ENCODE measurements at regions not wholly inside any gene's neighbourhood (a gene's known extent, or its start where the extent isn't known, plus 50 kb on each side); places are given as distances from the start of the nearest gene placed in this dataset.

DNA sequence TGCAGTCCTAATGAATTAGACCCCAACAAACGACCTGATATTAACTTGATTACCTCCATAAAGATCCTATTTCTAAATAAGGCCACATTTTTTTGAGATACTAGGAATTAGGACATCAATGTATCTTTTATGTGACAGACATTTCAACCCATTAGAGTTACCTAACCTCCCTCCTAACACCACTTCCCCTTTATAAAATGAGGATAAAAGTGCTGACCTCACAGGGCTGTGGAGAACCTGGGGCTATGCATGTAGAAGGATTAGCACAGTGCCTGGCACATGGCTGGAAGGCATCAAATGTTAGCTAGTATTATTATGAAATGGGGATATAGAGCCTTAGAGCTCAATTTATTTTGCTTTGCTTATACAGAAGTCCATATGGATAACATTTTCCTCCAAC lies 53.5 kb upstream of the LRRN1 start:
- Histone ChIP-seq H3K36me3 (ENCODE audit: control insufficient read depth, insufficient read depth, low read length) (no peaks in the 10 kb centered on the region), H3K9me3 (ENCODE audit: control insufficient read depth in 2 of 2, low read length in 2 of 2) (no peaks in the 10 kb centered on the region), H3K27me3 (ENCODE audit: control insufficient read depth, insufficient read depth, low read length) (no peaks in the 10 kb centered on the region), H3K4me1 (ENCODE audit: control insufficient read depth, insufficient read depth, low read length, poor library complexity, severe bottlenecking) (no peaks in the 10 kb centered on the region), H3K27ac (ENCODE audit: insufficient read depth, low read length, poor library complexity, severe bottlenecking) (no peak overlapping the region), H3K4me3 (ENCODE audit: low read depth, low read length) (no peak overlapping the region)
- H3K36me3 Mint-ChIP-seq, result no peaks in the 10 kb centered on the region
- H3K27me3 Mint-ChIP-seq, result no peaks in the 10 kb centered on the region
- DNase-seq (no peak), ATAC-seq (ENCODE audit: low read depth in 2 of 2) (no peak)
- no peaks in the 10 kb centered on the region for H3K4me1 Mint-ChIP-seq
- H3K4me3 Mint-ChIP-seq, result no peak overlapping the region
- peaks cover 0 to 2% (median 0%) of the 10 kb centered on the region in 7 donors for H3K9me3 Mint-ChIP-seq
- H3K27ac Mint-ChIP-seq, result no peak overlapping the region

DNA sequence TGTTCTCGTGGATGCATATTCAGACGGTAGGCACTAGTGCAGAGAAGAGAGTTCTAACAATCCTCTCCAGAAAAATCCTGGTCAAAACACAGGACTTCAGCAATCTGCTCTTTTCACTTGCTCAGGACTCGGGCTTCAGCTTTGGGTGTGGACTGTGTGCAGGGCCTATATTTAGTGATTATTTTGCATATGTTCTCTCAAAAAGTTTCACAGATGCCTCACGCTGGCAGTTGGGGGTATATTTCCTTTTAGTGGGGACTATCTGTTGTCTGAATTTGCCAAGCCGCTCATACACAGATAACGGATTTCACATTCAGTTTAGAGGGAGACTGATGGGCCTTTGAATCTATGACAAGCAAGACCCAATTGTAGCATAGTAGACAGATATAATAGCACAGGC lies 54.4 kb upstream of the LRRN1 start:
- Histone ChIP-seq H3K4me3 (ENCODE audit: low read depth, low read length) (no peak overlapping the region), H3K36me3 (ENCODE audit: control insufficient read depth, insufficient read depth, low read length) (no peaks in the 10 kb centered on the region), H3K27ac (ENCODE audit: insufficient read depth, low read length, poor library complexity, severe bottlenecking) (no peak overlapping the region), H3K9me3 (ENCODE audit: control insufficient read depth in 2 of 2, low read length in 2 of 2) (no peaks in the 10 kb centered on the region), H3K27me3 (ENCODE audit: control insufficient read depth, insufficient read depth, low read length) (no peaks in the 10 kb centered on the region), H3K4me1 (ENCODE audit: control insufficient read depth, insufficient read depth, low read length, poor library complexity, severe bottlenecking) (no peaks in the 10 kb centered on the region)
- H3K9me3 Mint-ChIP-seq, result peaks cover 0 to 2% (median 0%) of the 10 kb centered on the region in 7 donors
- no peak overlapping the region for H3K4me3 Mint-ChIP-seq
- DNase-seq (no peak), ATAC-seq (ENCODE audit: low read depth in 2 of 2) (no peak)
- no peak overlapping the region for H3K27ac Mint-ChIP-seq
- H3K27me3 Mint-ChIP-seq, result no peaks in the 10 kb centered on the region
- no peaks in the 10 kb centered on the region for H3K36me3 Mint-ChIP-seq
- no peaks in the 10 kb centered on the region for H3K4me1 Mint-ChIP-seq

DNA sequence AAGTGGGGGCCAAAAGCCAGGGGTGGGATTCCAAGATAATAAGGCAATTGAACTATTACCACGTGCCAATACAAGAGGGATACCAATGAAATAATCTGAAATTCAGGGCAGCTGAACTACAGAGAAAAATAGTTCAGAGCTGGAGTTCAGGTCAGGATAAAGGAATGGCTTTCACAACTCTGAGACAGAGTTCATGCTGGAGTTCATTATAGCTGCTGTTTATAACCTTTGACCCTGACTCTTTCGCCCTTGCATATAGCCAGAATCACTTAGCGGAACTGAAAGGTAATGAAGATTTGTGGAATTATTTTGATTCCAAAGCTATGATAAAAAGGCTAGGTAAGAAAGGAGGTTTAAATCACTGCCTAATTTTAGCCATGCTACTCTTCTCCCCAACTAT lies 55.5 kb upstream of the LRRN1 start:
- DNase-seq (no peak), ATAC-seq (ENCODE audit: low read depth in 2 of 2) (no peak)
- Mint-ChIP-seq H3K4me3 (peak overlapping the region in 1 of 4 donors; percentile 32), H3K27ac (no peak overlapping the region), H3K27me3 (no peaks in the 10 kb centered on the region), H3K9me3 (peaks cover 0 to 3% (median 0%) of the 10 kb centered on the region in 7 donors), H3K36me3 (no peaks in the 10 kb centered on the region), H3K4me1 (no peaks in the 10 kb centered on the region)
- H3K9me3 ChIP-seq (ENCODE audit: control insufficient read depth in 2 of 2, low read length in 2 of 2), result no peaks in the 10 kb centered on the region
- no peaks in the 10 kb centered on the region for H3K36me3 ChIP-seq (ENCODE audit: control insufficient read depth, insufficient read depth, low read length)
- H3K27ac ChIP-seq (ENCODE audit: insufficient read depth, low read length, poor library complexity, severe bottlenecking), result no peak overlapping the region
- H3K4me3 ChIP-seq (ENCODE audit: low read depth, low read length), result no peak overlapping the region
- H3K4me1 ChIP-seq (ENCODE audit: control insufficient read depth, insufficient read depth, low read length, poor library complexity, severe bottlenecking), result no peaks in the 10 kb centered on the region
- no peaks in the 10 kb centered on the region for H3K27me3 ChIP-seq (ENCODE audit: control insufficient read depth, insufficient read depth, low read length)

DNA sequence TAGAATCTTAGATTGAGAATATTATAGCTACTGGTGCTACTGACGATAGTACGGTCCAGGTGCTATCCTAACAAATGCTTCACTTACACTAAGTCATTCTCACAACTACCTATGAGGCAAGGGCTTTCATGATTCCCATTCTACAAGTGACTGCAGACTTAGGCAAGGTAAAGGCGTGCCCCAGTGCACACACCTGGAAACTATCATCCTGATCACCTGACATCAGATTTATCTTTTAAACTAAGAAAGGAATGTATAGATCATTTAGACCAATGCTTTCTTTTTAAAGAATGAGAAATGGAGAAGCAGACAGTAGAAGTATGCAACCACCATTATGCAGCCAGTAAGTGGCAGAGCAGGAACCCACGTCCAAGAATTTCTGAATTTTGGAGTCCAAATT lies 59.2 kb upstream of the LRRN1 start:
- H3K4me3 Mint-ChIP-seq, result no peak overlapping the region
- H3K27ac Mint-ChIP-seq, result no peak overlapping the region
- Histone ChIP-seq H3K27me3 (ENCODE audit: control insufficient read depth, insufficient read depth, low read length) (no peaks in the 10 kb centered on the region), H3K4me1 (ENCODE audit: control insufficient read depth, insufficient read depth, low read length, poor library complexity, severe bottlenecking) (no peaks in the 10 kb centered on the region), H3K9me3 (ENCODE audit: control insufficient read depth in 2 of 2, low read length in 2 of 2) (no peaks in the 10 kb centered on the region), H3K4me3 (ENCODE audit: low read depth, low read length) (no peak overlapping the region), H3K27ac (ENCODE audit: insufficient read depth, low read length, poor library complexity, severe bottlenecking) (no peak overlapping the region), H3K36me3 (ENCODE audit: control insufficient read depth, insufficient read depth, low read length) (no peaks in the 10 kb centered on the region)
- ATAC-seq (ENCODE audit: low read depth in 2 of 2) (no peak), DNase-seq (no peak)
- peaks cover 0 to 3% (median 2%) of the 10 kb centered on the region in 7 donors for H3K9me3 Mint-ChIP-seq
- no peaks in the 10 kb centered on the region for H3K27me3 Mint-ChIP-seq
- no peaks in the 10 kb centered on the region for H3K4me1 Mint-ChIP-seq
- no peaks in the 10 kb centered on the region for H3K36me3 Mint-ChIP-seq

DNA sequence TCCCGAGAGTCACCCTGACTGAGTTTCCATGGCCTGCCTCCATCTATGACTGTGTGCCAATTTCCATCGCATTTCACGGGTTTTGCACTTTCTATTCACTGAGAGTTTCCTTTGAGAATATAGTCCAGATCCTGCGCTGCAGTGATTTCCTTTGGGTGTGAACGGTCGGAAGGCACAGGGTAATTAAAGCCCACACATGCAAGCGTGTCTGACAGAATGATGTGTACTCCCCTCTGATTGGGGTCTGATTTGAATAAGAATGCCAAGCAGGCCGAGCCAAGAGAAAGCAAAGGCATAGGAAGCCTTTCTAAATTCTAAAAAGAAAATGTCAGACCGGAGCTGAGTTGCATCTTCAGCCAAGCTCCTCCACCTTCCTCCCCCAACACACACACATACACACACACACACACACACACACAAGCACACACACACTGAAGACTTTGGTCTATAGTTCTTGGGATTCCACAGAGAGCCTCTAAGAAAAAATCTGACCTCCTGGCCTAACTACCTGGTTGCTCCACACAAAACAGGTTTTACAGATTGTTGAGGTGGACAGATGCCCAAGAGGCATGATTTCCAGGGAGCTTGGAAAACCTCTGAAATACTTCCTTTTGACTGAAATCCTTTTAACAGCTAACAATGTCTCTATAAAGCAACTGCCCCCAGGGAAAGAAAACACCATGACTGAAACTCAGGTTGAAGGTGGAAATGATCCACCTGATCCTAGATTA lies 59.7 kb upstream of the LRRN1 start:
- Mint-ChIP-seq H3K27ac (no peak overlapping the region), H3K27me3 (no peaks in the 10 kb centered on the region), H3K36me3 (no peaks in the 10 kb centered on the region), H3K9me3 (peaks cover 0 to 3% (median 2%) of the 10 kb centered on the region in 7 donors), H3K4me3 (no peak overlapping the region), H3K4me1 (no peaks in the 10 kb centered on the region)
- ATAC-seq (ENCODE audit: low read depth in 2 of 2), result no peak
- Histone ChIP-seq H3K4me3 (ENCODE audit: low read depth, low read length) (no peak overlapping the region), H3K4me1 (ENCODE audit: control insufficient read depth, insufficient read depth, low read length, poor library complexity, severe bottlenecking) (no peaks in the 10 kb centered on the region), H3K27me3 (ENCODE audit: control insufficient read depth, insufficient read depth, low read length) (no peaks in the 10 kb centered on the region), H3K36me3 (ENCODE audit: control insufficient read depth, insufficient read depth, low read length) (no peaks in the 10 kb centered on the region), H3K27ac (ENCODE audit: insufficient read depth, low read length, poor library complexity, severe bottlenecking) (no peak overlapping the region), H3K9me3 (ENCODE audit: control insufficient read depth in 2 of 2, low read length in 2 of 2) (no peaks in the 10 kb centered on the region)
- DNase-seq, result no peak

DNA sequence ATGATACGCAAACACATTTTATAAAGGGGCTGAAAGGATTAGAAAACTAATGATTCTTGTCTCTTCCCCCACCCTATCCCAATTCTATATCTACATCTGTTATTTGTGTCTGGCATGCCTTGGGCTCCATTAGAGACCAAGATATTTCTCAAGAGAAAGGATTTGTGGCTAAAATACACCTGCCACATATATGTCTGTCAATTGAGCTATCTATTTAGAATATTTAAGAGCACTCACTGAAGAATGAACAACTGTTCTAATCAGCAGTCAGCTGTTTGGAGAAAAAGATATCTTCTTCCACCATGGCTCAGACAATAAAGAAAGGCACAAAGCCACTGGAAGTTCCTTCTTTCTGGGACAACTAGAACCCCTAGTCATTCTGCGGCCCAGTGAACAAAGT lies 61.7 kb upstream of the LRRN1 start:
- H3K9me3 ChIP-seq (ENCODE audit: control insufficient read depth in 2 of 2, low read length in 2 of 2), result no peaks in the 10 kb centered on the region
- ATAC-seq (ENCODE audit: low read depth in 2 of 2) (no peak), DNase-seq (no peak)
- Mint-ChIP-seq H3K4me3 (no peak overlapping the region), H3K27ac (no peak overlapping the region), H3K36me3 (no peaks in the 10 kb centered on the region), H3K9me3 (peaks cover 0 to 3% (median 2%) of the 10 kb centered on the region in 7 donors), H3K4me1 (no peaks in the 10 kb centered on the region), H3K27me3 (no peaks in the 10 kb centered on the region)
- no peaks in the 10 kb centered on the region for H3K36me3 ChIP-seq (ENCODE audit: control insufficient read depth, insufficient read depth, low read length)
- no peaks in the 10 kb centered on the region for H3K4me1 ChIP-seq (ENCODE audit: control insufficient read depth, insufficient read depth, low read length, poor library complexity, severe bottlenecking)
- no peak overlapping the region for H3K27ac ChIP-seq (ENCODE audit: insufficient read depth, low read length, poor library complexity, severe bottlenecking)
- H3K4me3 ChIP-seq (ENCODE audit: low read depth, low read length), result no peak overlapping the region
- no peaks in the 10 kb centered on the region for H3K27me3 ChIP-seq (ENCODE audit: control insufficient read depth, insufficient read depth, low read length)

DNA sequence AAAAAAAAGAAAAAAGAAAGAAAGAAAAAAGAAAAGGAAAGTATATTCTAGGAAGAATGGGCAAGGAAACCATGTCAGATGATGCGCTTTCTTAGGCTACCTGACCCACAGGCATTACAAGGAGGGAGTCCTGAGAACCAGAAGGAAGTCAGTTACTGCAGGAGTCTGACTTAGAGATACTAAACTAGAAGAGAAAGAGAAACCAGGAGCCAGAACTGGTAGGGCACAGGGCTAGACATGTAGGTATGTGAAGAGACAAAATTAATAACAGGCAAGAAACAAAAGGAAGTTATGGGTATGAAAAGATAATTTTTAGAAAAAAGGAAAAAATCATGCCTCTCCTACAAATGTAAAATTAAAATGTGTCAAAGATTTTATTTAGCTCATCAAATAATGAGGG lies 63.3 kb upstream of the LRRN1 start:
- Histone ChIP-seq H3K27me3 (ENCODE audit: control insufficient read depth, insufficient read depth, low read length) (no peaks in the 10 kb centered on the region), H3K4me1 (ENCODE audit: control insufficient read depth, insufficient read depth, low read length, poor library complexity, severe bottlenecking) (no peaks in the 10 kb centered on the region), H3K27ac (ENCODE audit: insufficient read depth, low read length, poor library complexity, severe bottlenecking) (no peak overlapping the region), H3K9me3 (ENCODE audit: control insufficient read depth in 2 of 2, low read length in 2 of 2) (no peaks in the 10 kb centered on the region), H3K4me3 (ENCODE audit: low read depth, low read length) (no peak overlapping the region), H3K36me3 (ENCODE audit: control insufficient read depth, insufficient read depth, low read length) (no peaks in the 10 kb centered on the region)
- Mint-ChIP-seq H3K4me3 (no peak overlapping the region), H3K36me3 (no peaks in the 10 kb centered on the region), H3K27ac (no peak overlapping the region), H3K4me1 (no peaks in the 10 kb centered on the region), H3K27me3 (no peaks in the 10 kb centered on the region), H3K9me3 (peaks cover 0 to 6% (median 2%) of the 10 kb centered on the region in 7 donors)
- ATAC-seq (ENCODE audit: low read depth in 2 of 2), result no peak
- no peak for DNase-seq

DNA sequence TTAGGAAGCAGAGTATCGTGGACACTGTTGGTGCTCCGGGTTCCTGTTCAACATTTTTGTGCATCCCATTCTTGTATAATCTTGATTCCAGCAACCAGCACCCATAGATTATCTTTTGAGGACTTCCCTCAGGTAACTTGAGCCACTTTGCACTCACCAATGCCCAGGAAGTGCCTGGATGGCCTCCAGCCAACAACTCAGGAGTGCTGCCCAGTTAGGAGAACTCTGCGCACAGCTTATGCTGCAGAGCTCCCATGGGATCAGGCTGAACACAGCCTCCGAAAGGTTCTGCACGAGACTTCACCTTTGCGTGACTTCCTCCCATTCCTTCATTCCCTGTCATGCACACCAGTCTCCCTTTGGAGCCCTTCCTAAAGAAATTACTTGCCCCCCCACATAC lies 64.3 kb upstream of the LRRN1 start:
- no peak for ATAC-seq (ENCODE audit: low read depth in 2 of 2)
- H3K27me3 ChIP-seq (ENCODE audit: control insufficient read depth, insufficient read depth, low read length), result no peaks in the 10 kb centered on the region
- Mint-ChIP-seq H3K9me3 (peaks cover 0 to 6% (median 2%) of the 10 kb centered on the region in 7 donors), H3K4me3 (no peak overlapping the region), H3K27me3 (no peaks in the 10 kb centered on the region), H3K36me3 (no peaks in the 10 kb centered on the region), H3K4me1 (no peaks in the 10 kb centered on the region), H3K27ac (no peak overlapping the region)
- H3K27ac ChIP-seq (ENCODE audit: insufficient read depth, low read length, poor library complexity, severe bottlenecking), result no peak overlapping the region
- no peak for DNase-seq
- no peaks in the 10 kb centered on the region for H3K4me1 ChIP-seq (ENCODE audit: control insufficient read depth, insufficient read depth, low read length, poor library complexity, severe bottlenecking)
- H3K4me3 ChIP-seq (ENCODE audit: low read depth, low read length), result no peak overlapping the region
- no peaks in the 10 kb centered on the region for H3K36me3 ChIP-seq (ENCODE audit: control insufficient read depth, insufficient read depth, low read length)
- no peaks in the 10 kb centered on the region for H3K9me3 ChIP-seq (ENCODE audit: control insufficient read depth in 2 of 2, low read length in 2 of 2)
